Lung (tissue), 11 donors: ENCODE measurements at regions not wholly inside any gene's neighbourhood (a gene's known extent, or its start where the extent isn't known, plus 50 kb on each side); places are given as distances from the start of the nearest gene placed in this dataset.

Source experiments
- ATAC-seq: fragments of 200-7000 bp; cut with Tn5 transposase; one replicate; pipeline ENCODE4 v1.9.1; 2020; ENCODE audit warnings: moderate number of reproducible peaks; ENCODE audit not compliant: insufficient read depth, low FRiP score
- DNase-seq, 3 donors: peaks; one replicate each; pipeline ENCODE4 v3.0.0-alpha.2; 2013 to 2017
- H3K27ac ChIP-seq, 2 donors: one replicate each; pipeline ENCODE4 v1.5.1; 2013; ENCODE audit warnings: mild to moderate bottlenecking in 2 of 2, moderate library complexity in 2 of 2, control low read depth in 1 of 2, inconsistent platforms in 1 of 2, low read depth in 1 of 2, low read length in 1 of 2
- H3K27me3 ChIP-seq, 3 donors: one replicate each; pipeline ENCODE4 v1.5.1; 2013; ENCODE audit warnings: low read length in 2 of 3; ENCODE audit not compliant: control insufficient read depth in 3 of 3, insufficient read depth in 3 of 3
- H3K36me3 ChIP-seq, 4 donors: one replicate each; pipeline ENCODE4 v1.5.1; 2013; ENCODE audit warnings: low read length in 4 of 4, mild to moderate bottlenecking in 1 of 4, moderate library complexity in 1 of 4; ENCODE audit not compliant: control insufficient read depth in 4 of 4, insufficient read depth in 4 of 4
- H3K4me1 ChIP-seq, 5 donors: one replicate each; pipeline ENCODE4 v1.5.1; 2013; ENCODE audit warnings: low read length in 5 of 5, mild to moderate bottlenecking in 2 of 5, moderate library complexity in 1 of 5; ENCODE audit not compliant: control insufficient read depth in 5 of 5, insufficient read depth in 5 of 5
- H3K4me3 ChIP-seq: one replicate; pipeline ENCODE4 v1.5.1; 2013; ENCODE audit warnings: mild to moderate bottlenecking, control low read depth, moderate library complexity
- H3K9ac ChIP-seq, 2 donors: one replicate each; pipeline ENCODE4 v1.5.1; 2013; ENCODE audit warnings: low read length in 2 of 2, control low read depth in 1 of 2; ENCODE audit not compliant: insufficient read depth in 1 of 2
- H3K9me3 ChIP-seq, 4 donors: one replicate each; pipeline ENCODE4 v1.5.1; 2013; ENCODE audit warnings: low read length in 3 of 4, mild to moderate bottlenecking in 1 of 4, moderate library complexity in 1 of 4; ENCODE audit not compliant: control insufficient read depth in 4 of 4, insufficient read depth in 3 of 4
- CTCF ChIP-seq: IDR thresholded peaks from 2 replicates; pipeline ENCODE4 v1.5.1; 2012; ENCODE audit warnings: mild to moderate bottlenecking; ENCODE audit errors: control extremely low read depth, extremely low read depth
- WGBS, 2 donors: extraction: QIAGEN DNeasy Blood & Tissue Kit; methylation state at CpG; one replicate each; pipeline ENCODE4 v1.1.7; 2013; 5-methylcytosine and 5-hydroxymethylcytosine counted together
- donor health status: control.
- donor health status: control.
- donor health status: Bipolar disorder and iron deficiency.
- donor health status: healthy.
- donor health status: DM: yes; HTN: yes; CAD: no.

GRCh38 chr16:61371881-61372280, 664.4 kb downstream of the CDH8 start:
- no peak for DNase-seq
- H3K9ac ChIP-seq, result no peak overlapping the region

GRCh38 chr16:61371388-61371787, 664.9 kb downstream of the CDH8 start:
- Histone ChIP-seq H3K4me3 (no peak overlapping the region), H3K36me3 (no peaks in the 10 kb centered on the region), H3K9me3 (no peaks in the 10 kb centered on the region), H3K4me1 (peaks cover 0 to 4% (median 0%) of the 10 kb centered on the region in 5 donors), H3K9ac (no peak overlapping the region), H3K27ac (no peak overlapping the region), H3K27me3 (no peaks in the 10 kb centered on the region)
- WGBS, 2 donors, result 82 to 86% methylated on average over 2 of the region's 2 CpGs
- no peak for TF ChIP-seq CTCF
- DNase-seq (no peak), ATAC-seq (no peak)

More at GRCh38 chr16:61371881-61372280, 664.4 kb downstream of the CDH8 start:
- Histone ChIP-seq H3K4me3 (no peak overlapping the region), H3K27ac (no peak overlapping the region), H3K36me3 (no peaks in the 10 kb centered on the region), H3K9me3 (no peaks in the 10 kb centered on the region), H3K4me1 (peaks cover 0 to 4% (median 0%) of the 10 kb centered on the region in 5 donors), H3K27me3 (no peaks in the 10 kb centered on the region)
- no peak for TF ChIP-seq CTCF
- no peak for ATAC-seq

- H3K27me3 ChIP-seq, result no peaks in the 10 kb centered on the region
- no peak overlapping the region for H3K9ac ChIP-seq
- peaks cover 0 to 4% (median 0%) of the 10 kb centered on the region in 5 donors for H3K4me1 ChIP-seq
- TF ChIP-seq CTCF, result no peak
- no peaks in the 10 kb centered on the region for H3K36me3 ChIP-seq
- DNase-seq (no peak), ATAC-seq (no peak)
- no peaks in the 10 kb centered on the region for H3K9me3 ChIP-seq
- WGBS, 2 donors, result 42 to 49% methylated on average over 2 of the region's 2 CpGs
- H3K4me3 ChIP-seq, result no peak overlapping the region
- H3K27ac ChIP-seq, result no peak overlapping the region
Observed at GRCh38 chr16:61370564-61370963, 665.7 kb downstream of the CDH8 start.

GRCh38 chr16:61366006-61366405, 670.2 kb downstream of the CDH8 start:
- Histone ChIP-seq H3K9me3 (no peaks in the 10 kb centered on the region), H3K27me3 (no peaks in the 10 kb centered on the region), H3K4me3 (no peak overlapping the region), H3K9ac (no peak overlapping the region), H3K4me1 (no peaks in the 10 kb centered on the region), H3K36me3 (no peaks in the 10 kb centered on the region), H3K27ac (no peak overlapping the region)
- TF ChIP-seq CTCF, result no peak
- WGBS, 2 donors, result 77 to 82% methylated on average over 2 of the region's 2 CpGs
- no peak for ATAC-seq
- DNase-seq, result no peak
